ENCODE measurements at regions not wholly inside any gene's neighbourhood (a gene's known extent, or its start where the extent isn't known, plus 50 kb on each side); places are given as distances from the start of the nearest gene placed in this dataset.

DNA sequence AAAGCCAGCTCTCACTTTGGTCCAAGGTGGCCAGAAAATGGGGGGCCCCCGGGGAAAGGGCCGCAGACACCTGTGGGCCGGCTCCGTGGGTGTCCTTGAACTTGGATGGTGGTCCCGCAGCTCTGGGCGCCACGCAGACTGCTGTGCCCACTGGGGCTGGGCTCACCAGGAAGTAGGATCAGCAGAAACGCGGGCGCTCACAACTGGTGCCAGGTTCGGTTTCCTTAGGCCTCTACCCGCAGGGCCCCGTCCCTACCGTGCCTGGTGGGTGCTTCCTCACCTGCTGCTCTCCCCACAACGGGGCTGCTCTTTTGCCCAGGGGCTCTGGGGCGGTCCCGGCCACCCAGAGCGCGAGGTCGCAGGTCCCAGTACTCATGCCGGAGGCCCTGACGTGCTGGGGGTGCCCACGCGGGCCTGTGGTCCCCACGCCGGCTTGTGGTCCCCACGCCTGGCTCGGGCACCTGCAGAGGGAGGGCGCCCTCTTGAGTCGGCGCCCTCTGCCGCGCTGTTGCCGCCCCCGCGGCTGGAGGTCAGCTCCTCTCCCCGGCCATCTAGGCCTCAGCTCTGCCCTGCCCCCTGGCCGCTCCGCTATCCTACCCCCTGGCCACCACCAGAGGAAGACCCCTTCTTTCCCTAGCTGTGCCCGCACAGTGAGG lies 1303.6 kb downstream of the UQCRFS1 start:
- no peak overlapping the region for H3K4me3 ChIP-seq (ENCODE audit: low read depth, low read length)
- TF ChIP-seq CTCF (IDR thresholded peaks at IDR 0.05; ENCODE audit: insufficient read depth, low read length, severe bottlenecking) = no peak
- H3K27me3 ChIP-seq (ENCODE audit: control insufficient read depth, insufficient read depth, low read length) = no peaks in the 10 kb centered on the region
- no peak for FAIRE-seq
- no peaks in the 10 kb centered on the region for H3K36me3 ChIP-seq (ENCODE audit: control insufficient read depth, insufficient read depth, low read length)
- no peak for DNase-seq (ENCODE audit: low read depth)

DNA sequence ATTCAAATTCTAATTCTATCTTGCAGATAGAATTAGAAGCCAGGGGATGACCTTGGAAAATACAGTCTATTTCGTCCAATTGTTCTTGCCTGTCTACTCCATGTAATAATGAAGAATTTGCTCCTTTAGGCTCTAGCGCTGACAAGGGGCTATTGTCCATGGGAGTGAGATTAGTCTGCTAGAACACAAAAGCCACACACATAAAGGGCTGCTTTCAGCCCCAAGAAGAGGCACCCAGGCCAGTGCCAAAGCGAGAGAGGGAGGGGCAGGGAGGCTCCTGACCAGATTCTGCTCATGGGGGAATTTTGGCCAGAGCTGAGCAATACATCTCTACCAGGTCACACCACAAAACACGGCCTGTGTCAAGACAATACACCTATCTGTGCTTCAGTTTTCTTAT lies 1306.9 kb downstream of the UQCRFS1 start:
- no peaks in the 10 kb centered on the region for H3K27me3 ChIP-seq (ENCODE audit: control insufficient read depth, insufficient read depth, low read length)
- FAIRE-seq = no peak

GRCh38 chr19:27905074-27905473 lies 1307.9 kb downstream of the UQCRFS1 start:
- FAIRE-seq (no peak), DNase-seq (ENCODE audit: low read depth) (no peak)
- Histone ChIP-seq H3K36me3 (ENCODE audit: control insufficient read depth, insufficient read depth, low read length) (no peaks in the 10 kb centered on the region), H3K27me3 (ENCODE audit: control insufficient read depth, insufficient read depth, low read length) (no peaks in the 10 kb centered on the region), H3K4me3 (ENCODE audit: low read depth, low read length) (no peak overlapping the region)
- no peak for TF ChIP-seq CTCF (IDR thresholded peaks at IDR 0.05; ENCODE audit: insufficient read depth, low read length, severe bottlenecking)

More for the DNA sequence above, 1306.9 kb downstream of the UQCRFS1 start:
- DNase-seq (ENCODE audit: low read depth) = no peak
- no peak overlapping the region for H3K4me3 ChIP-seq (ENCODE audit: low read depth, low read length)
- H3K36me3 ChIP-seq (ENCODE audit: control insufficient read depth, insufficient read depth, low read length) = no peaks in the 10 kb centered on the region
- TF ChIP-seq CTCF (IDR thresholded peaks at IDR 0.05; ENCODE audit: insufficient read depth, low read length, severe bottlenecking) = no peak

- Histone ChIP-seq H3K27me3 (ENCODE audit: control insufficient read depth, insufficient read depth, low read length) (no peaks in the 10 kb centered on the region), H3K36me3 (ENCODE audit: control insufficient read depth, insufficient read depth, low read length) (no peaks in the 10 kb centered on the region), H3K4me3 (ENCODE audit: low read depth, low read length) (no peak overlapping the region)
- FAIRE-seq (no peak), DNase-seq (ENCODE audit: low read depth) (no peak)
- TF ChIP-seq CTCF (IDR thresholded peaks at IDR 0.05; ENCODE audit: insufficient read depth, low read length, severe bottlenecking) = no peak
Observed at GRCh38 chr19:27901078-27901477, 1311.9 kb downstream of the UQCRFS1 start.

GRCh38 chr19:27896091-27896490 lies 1316.9 kb downstream of the UQCRFS1 start:
- H3K27me3 ChIP-seq (ENCODE audit: control insufficient read depth, insufficient read depth, low read length) = no peaks in the 10 kb centered on the region

More at GRCh38 chr19:27896091-27896490, 1316.9 kb downstream of the UQCRFS1 start:
- Histone ChIP-seq H3K36me3 (ENCODE audit: control insufficient read depth, insufficient read depth, low read length) (no peaks in the 10 kb centered on the region), H3K4me3 (ENCODE audit: low read depth, low read length) (no peak overlapping the region)
- FAIRE-seq = no peak
- TF ChIP-seq CTCF (IDR thresholded peaks at IDR 0.05; ENCODE audit: insufficient read depth, low read length, severe bottlenecking) = no peak
- no peak for DNase-seq (ENCODE audit: low read depth)

All from bronchial epithelial cell (primary cell).